MM.1S (cell line): ENCODE measurements at regions not wholly inside any gene's neighbourhood (a gene's known extent, or its start where the extent isn't known, plus 50 kb on each side); places are given as distances from the start of the nearest gene placed in this dataset.

Experiments
- DNase-seq: peaks from one replicate; pipeline ENCODE4 v3.0.0-alpha.2; 2015
- H2AFZ ChIP-seq: fragments of 300-600 bp; sonication (generic); 2 replicates; pipeline ENCODE4 v1.6.0; 2016; ENCODE audit warnings: antibody characterized with exemption, low read length
- H3F3A ChIP-seq: fragments of 300-600 bp; sonication (generic); 2 replicates; pipeline ENCODE4 v1.6.1; 2016; ENCODE audit warnings: mild to moderate bottlenecking, antibody characterized with exemption, low read length, moderate library complexity, mixed read lengths; ENCODE audit not compliant: insufficient read depth
- H3K27ac ChIP-seq: fragments of 300-600 bp; sonication (generic); 2 replicates; pipeline ENCODE4 v1.5.1; 2016; ENCODE audit warnings: mild to moderate bottlenecking, low read length
- H3K27me3 ChIP-seq: fragments of 300-600 bp; sonication (generic); replicated peaks from 2 replicates; pipeline ENCODE4 v1.6.0; 2016; ENCODE audit warnings: low read length; ENCODE audit not compliant: insufficient read depth
- H3K36me3 ChIP-seq: fragments of 300-600 bp; sonication (generic); replicated peaks from 2 replicates; pipeline ENCODE4 v1.6.1; 2016; ENCODE audit warnings: mild to moderate bottlenecking, low read length, mixed read lengths; ENCODE audit not compliant: insufficient read depth
- H3K4me1 ChIP-seq: fragments of 300-600 bp; sonication (generic); 2 replicates; pipeline ENCODE4 v1.6.1; 2016; ENCODE audit warnings: low read length, mixed read lengths
- H3K4me2 ChIP-seq: fragments of 300-600 bp; sonication (generic); 2 replicates; pipeline ENCODE4 v1.6.0; 2016; ENCODE audit warnings: low read depth, low read length
- H3K4me3 ChIP-seq: fragments of 300-600 bp; sonication (generic); 2 replicates; pipeline ENCODE4 v1.5.1; 2016; ENCODE audit warnings: low read length, mixed read lengths
- H3K79me2 ChIP-seq: fragments of 300-600 bp; sonication (generic); 2 replicates; pipeline ENCODE4 v1.6.1; 2016; ENCODE audit warnings: mixed run types, low read length, mixed read lengths
- H3K9ac ChIP-seq: fragments of 300-600 bp; sonication (generic); 2 replicates; pipeline ENCODE4 v1.6.1; 2016; ENCODE audit warnings: low read length, mixed read lengths
- H3K9me2 ChIP-seq: fragments of 300-600 bp; sonication (generic); replicated peaks from 2 replicates; pipeline ENCODE4 v1.6.1; 2016; ENCODE audit warnings: mild to moderate bottlenecking, low read length, mixed read lengths; ENCODE audit not compliant: insufficient read depth
- H3K9me3 ChIP-seq: fragments of 300-600 bp; sonication (generic); replicated peaks from 2 replicates; pipeline ENCODE4 v1.6.1; 2016; ENCODE audit warnings: mild to moderate bottlenecking, low read length, mixed read lengths; ENCODE audit not compliant: insufficient read depth
- H4K20me1 ChIP-seq: fragments of 300-600 bp; sonication (generic); 2 replicates; pipeline ENCODE4 v1.6.1; 2016; ENCODE audit warnings: mild to moderate bottlenecking, low read length, moderate library complexity, mixed read lengths; ENCODE audit not compliant: insufficient read depth
- CTCF ChIP-seq: fragments of 300-600 bp; sonication (generic); IDR thresholded peaks from 2 replicates; pipeline ENCODE4 v1.5.1; 2016; ENCODE audit warnings: antibody characterized with exemption, low read length, mixed read lengths
- EZH2 ChIP-seq: fragments of 300-600 bp; sonication (generic); optimal IDR thresholded peaks from 2 replicates; pipeline ENCODE3; 2017; ENCODE audit warnings: low read depth, mild to moderate bottlenecking, antibody characterized with exemption, low read length, mixed read lengths
- EZH2phosphoT487 ChIP-seq: fragments of 300-600 bp; sonication (generic); IDR thresholded peaks from 2 replicates; pipeline ENCODE4 v1.6.1; 2018; ENCODE audit warnings: antibody characterized with exemption, low read length

- no peak overlapping the region for H3K4me2 ChIP-seq
- TF ChIP-seq CTCF (no peak), EZH2phosphoT487 (no peak), EZH2 (no peak)
- H3K27ac ChIP-seq: no peak overlapping the region
- H3K9ac ChIP-seq: no peak overlapping the region
- no peaks in the 10 kb centered on the region for H3K36me3 ChIP-seq
- H3F3A ChIP-seq: no peaks in the 10 kb centered on the region
- no peaks in the 10 kb centered on the region for H3K27me3 ChIP-seq
- H3K79me2 ChIP-seq: no peaks in the 10 kb centered on the region
- H2AFZ ChIP-seq: no peak overlapping the region
- H4K20me1 ChIP-seq: no peaks in the 10 kb centered on the region
- no peaks in the 10 kb centered on the region for H3K4me1 ChIP-seq
- no peak for DNase-seq
- H3K4me3 ChIP-seq: no peak overlapping the region
- H3K9me3 ChIP-seq: no peaks in the 10 kb centered on the region
- H3K9me2 ChIP-seq: no peaks in the 10 kb centered on the region
Measured at GRCh38 chr4:24000470-24000831, 110.6 kb upstream of the PPARGC1A start.

GRCh38 chr4:23999714-24000469, 110.0 kb upstream of the PPARGC1A start:
- no peaks in the 10 kb centered on the region for H3K9me3 ChIP-seq
- no peaks in the 10 kb centered on the region for H3F3A ChIP-seq
- H2AFZ ChIP-seq: no peak overlapping the region
- no peaks in the 10 kb centered on the region for H3K36me3 ChIP-seq
- H3K4me2 ChIP-seq: no peak overlapping the region
- H3K9me2 ChIP-seq: no peaks in the 10 kb centered on the region
- TF ChIP-seq CTCF (no peak), EZH2phosphoT487 (no peak), EZH2 (no peak)
- no peaks in the 10 kb centered on the region for H3K4me1 ChIP-seq
- no peaks in the 10 kb centered on the region for H3K79me2 ChIP-seq
- DNase-seq: no peak
- no peaks in the 10 kb centered on the region for H4K20me1 ChIP-seq
- H3K27me3 ChIP-seq: no peaks in the 10 kb centered on the region
- no peak overlapping the region for H3K9ac ChIP-seq
- no peak overlapping the region for H3K27ac ChIP-seq
- H3K4me3 ChIP-seq: no peak overlapping the region

- Histone ChIP-seq H3F3A (no peaks in the 10 kb centered on the region), H3K9ac (no peak overlapping the region), H3K4me2 (no peak overlapping the region)
Measured at GRCh38 chr4:23993373-23993772, 103.5 kb upstream of the PPARGC1A start.

GRCh38 chr4:23991444-23991843, 101.6 kb upstream of the PPARGC1A start:
- DNase-seq: no peak
- Histone ChIP-seq H3K27me3 (no peaks in the 10 kb centered on the region), H3K79me2 (no peaks in the 10 kb centered on the region), H3K27ac (peak overlapping the region; percentile 5; the same call in 1 of the 2 replicates), H3K4me3 (no peak overlapping the region), H3K4me2 (no peak overlapping the region), H3K9me3 (no peaks in the 10 kb centered on the region), H2AFZ (no peak overlapping the region; the same call in 1 of the 2 replicates), H3K9ac (no peak overlapping the region), H3F3A (no peaks in the 10 kb centered on the region), H3K9me2 (no peaks in the 10 kb centered on the region), H3K4me1 (peaks cover 25% of the 10 kb centered on the region), H3K36me3 (no peaks in the 10 kb centered on the region), H4K20me1 (no peaks in the 10 kb centered on the region)
- TF ChIP-seq EZH2phosphoT487: no peak
- TF ChIP-seq CTCF: no peak
- no peak for TF ChIP-seq EZH2

More at GRCh38 chr4:23993373-23993772, 103.5 kb upstream of the PPARGC1A start:
- Histone ChIP-seq H3K27me3 (no peaks in the 10 kb centered on the region), H4K20me1 (no peaks in the 10 kb centered on the region), H3K79me2 (no peaks in the 10 kb centered on the region), H3K4me1 (peaks cover 25% of the 10 kb centered on the region), H2AFZ (no peak overlapping the region), H3K9me2 (no peaks in the 10 kb centered on the region), H3K36me3 (no peaks in the 10 kb centered on the region), H3K4me3 (no peak overlapping the region), H3K9me3 (no peaks in the 10 kb centered on the region), H3K27ac (no peak overlapping the region)
- no peak for TF ChIP-seq EZH2phosphoT487
- DNase-seq: no peak
